ENCODE measurements at regions not wholly inside any gene's neighbourhood (a gene's known extent, or its start where the extent isn't known, plus 50 kb on each side); places are given as distances from the start of the nearest gene placed in this dataset.

GRCh38 chr5:145673786-145674185 lies 161.4 kb downstream of the PRELID2 start:
- Histone ChIP-seq H3K27ac (ENCODE audit: low read depth, low read length, poor library complexity, severe bottlenecking) (no peak overlapping the region), H3K27me3 (replicated peaks; ENCODE audit: insufficient read depth, low read depth, low read length, poor library complexity) (no peaks in the 10 kb centered on the region), H3K9me3 (ENCODE audit: low read depth, low read length, poor library complexity, severe bottlenecking) (no peaks in the 10 kb centered on the region), H3K4me3 (ENCODE audit: low read depth, low read length, poor library complexity, severe bottlenecking) (no peak overlapping the region), H3K36me3 (ENCODE audit: insufficient read depth, low read length, poor library complexity, severe bottlenecking) (no peaks in the 10 kb centered on the region), H3K4me1 (ENCODE audit: insufficient read depth, low read length, poor library complexity, severe bottlenecking) (peaks cover 5% of the 10 kb centered on the region)
- BruUV-seq (replicated peaks), result no TSS peak
- intact Hi-C loops (cut with micrococcal nuclease; ENCODE audit: unreplicated experiment), result no loop called here
- DNase-seq (ENCODE audit: low spot score), result no peak
- ChIA-PET POLR2A (ENCODE audit: low non-redundant PET) (no interaction called here), CTCF (no interaction called here)
- TF ChIP-seq EZH2 (IDR thresholded peaks at IDR 0.05; ENCODE audit: borderline replicate concordance, low read depth, low read length, poor library complexity, severe bottlenecking) (no peak), CTCF (conservative IDR thresholded peaks at IDR 0.05; ENCODE audit: low read depth, low read length) (no peak)

GRCh38 chr5:145668714-145669113 lies 166.4 kb downstream of the PRELID2 start:
- Histone ChIP-seq H3K36me3 (ENCODE audit: insufficient read depth, low read length, poor library complexity, severe bottlenecking) (no peaks in the 10 kb centered on the region), H3K4me3 (ENCODE audit: low read depth, low read length, poor library complexity, severe bottlenecking) (no peak overlapping the region), H3K27ac (ENCODE audit: low read depth, low read length, poor library complexity, severe bottlenecking) (no peak overlapping the region), H3K9me3 (ENCODE audit: low read depth, low read length, poor library complexity, severe bottlenecking) (no peaks in the 10 kb centered on the region), H3K4me1 (ENCODE audit: insufficient read depth, low read length, poor library complexity, severe bottlenecking) (peaks cover 5% of the 10 kb centered on the region), H3K27me3 (replicated peaks; ENCODE audit: insufficient read depth, low read depth, low read length, poor library complexity) (no peaks in the 10 kb centered on the region)
- DNase-seq (ENCODE audit: low spot score), result no peak
- TF ChIP-seq EZH2 (IDR thresholded peaks at IDR 0.05; ENCODE audit: borderline replicate concordance, low read depth, low read length, poor library complexity, severe bottlenecking), result no peak
- TF ChIP-seq CTCF (conservative IDR thresholded peaks at IDR 0.05; ENCODE audit: low read depth, low read length), result no peak
- CTCF ChIA-PET, result no interaction called here
- no TSS peak for BruUV-seq (replicated peaks)
- POLR2A ChIA-PET (ENCODE audit: low non-redundant PET), result no interaction called here
- intact Hi-C loops (cut with micrococcal nuclease; ENCODE audit: unreplicated experiment), result no loop called here

- intact Hi-C loops (cut with micrococcal nuclease; ENCODE audit: unreplicated experiment), result no loop called here
These were observed 167.4 kb downstream of the PRELID2 start for GRCh38 chr5:145667742-145668141.

More at GRCh38 chr5:145667742-145668141, 167.4 kb downstream of the PRELID2 start:
- POLR2A ChIA-PET (ENCODE audit: low non-redundant PET), result no interaction called here
- Histone ChIP-seq H3K27me3 (replicated peaks; ENCODE audit: insufficient read depth, low read depth, low read length, poor library complexity) (no peaks in the 10 kb centered on the region), H3K27ac (ENCODE audit: low read depth, low read length, poor library complexity, severe bottlenecking) (no peak overlapping the region), H3K9me3 (ENCODE audit: low read depth, low read length, poor library complexity, severe bottlenecking) (no peaks in the 10 kb centered on the region), H3K36me3 (ENCODE audit: insufficient read depth, low read length, poor library complexity, severe bottlenecking) (no peaks in the 10 kb centered on the region), H3K4me1 (ENCODE audit: insufficient read depth, low read length, poor library complexity, severe bottlenecking) (peaks cover 5% of the 10 kb centered on the region), H3K4me3 (ENCODE audit: low read depth, low read length, poor library complexity, severe bottlenecking) (no peak overlapping the region)
- TF ChIP-seq CTCF (conservative IDR thresholded peaks at IDR 0.05; ENCODE audit: low read depth, low read length) (no peak), EZH2 (IDR thresholded peaks at IDR 0.05; ENCODE audit: borderline replicate concordance, low read depth, low read length, poor library complexity, severe bottlenecking) (no peak)
- no peak for DNase-seq (ENCODE audit: low spot score)
- CTCF ChIA-PET, result no interaction called here
- BruUV-seq (replicated peaks), result no TSS peak

All from A673 (cell line).